Uterus (tissue), 3 donors: ENCODE measurements at regions not wholly inside any gene's neighbourhood (a gene's known extent, or its start where the extent isn't known, plus 50 kb on each side); places are given as distances from the start of the nearest gene placed in this dataset.
"Not testable (repeated sequence)": the region's sequence is repeated elsewhere in the genome, so short reads cannot be mapped to it uniquely, and the experiment has no call there.

Source experiments
- DNase-seq, 2 donors: peaks; one replicate each; pipeline ENCODE4 v3.0.0-alpha.2; 2019 to 2020
- H3K27ac ChIP-seq, 2 donors: fragments of 200-600 bp; sonication (generic); 1 replicate in 1 of 2; 2 replicates in 1 of 2; pipeline ENCODE4 v1.5.1; 2016 to 2018
- H3K27me3 ChIP-seq, 2 donors: fragments of 200-600 bp; sonication (generic); one replicate each; pipeline ENCODE4 v1.5.1; 2018 to 2019; ENCODE audit warnings: control low read depth in 1 of 2
- H3K36me3 ChIP-seq, 2 donors: fragments of 200-600 bp; sonication (generic); one replicate each; pipeline ENCODE4 v1.5.1; 2019; ENCODE audit warnings: control low read depth in 1 of 2
- H3K4me1 ChIP-seq, 2 donors: fragments of 200-600 bp; sonication (generic); one replicate each; pipeline ENCODE4 v1.5.1; 2018 to 2019; ENCODE audit warnings: control low read depth in 1 of 2
- H3K4me3 ChIP-seq, 2 donors: fragments of 200-600 bp; sonication (generic); 1 replicate in 1 of 2; 2 replicates in 1 of 2; pipeline ENCODE4 v1.5.1; 2018 to 2019; ENCODE audit warnings: mild to moderate bottlenecking in 1 of 2
- H3K9me3 ChIP-seq, 2 donors: fragments of 200-600 bp; sonication (generic); one replicate each; pipeline ENCODE4 v1.5.1; 2019; ENCODE audit warnings: control low read depth in 1 of 2
- CTCF ChIP-seq, 4 experiments: fragments of 200-600 bp in 2 of 4; fragments of 450-650 bp in 2 of 4; sonication (generic) in 2 of 4; IDR thresholded peaks; one replicate each; pipeline ENCODE4 v1.5.1; 2016 to 2019; ENCODE audit warnings: antibody characterized with exemption in 4 of 4, mild to moderate bottlenecking in 2 of 4, moderate library complexity in 1 of 4
- POLR2A ChIP-seq, 2 donors: fragments of 450-650 bp; IDR thresholded peaks; one replicate each; pipeline ENCODE4 v1.6.1; 2016; ENCODE audit warnings: antibody characterized with exemption in 2 of 2, mild to moderate bottlenecking in 1 of 2, moderate library complexity in 1 of 2
- intact Hi-C: fragments of 100-400 bp; cut with DNase I; formaldehyde crosslinking; loops from one replicate; pipeline ENCODE4 v1.15.1; 2023; ENCODE audit warnings: low total_unique reads
- donor health status: DM: yes; HTN: yes; CAD: no.

GRCh38 chr7:50849991-50850390 is 67.3 kb upstream of the GRB10 start:
- Histone ChIP-seq H3K36me3 (no peaks in the 10 kb centered on the region), H3K4me3 (no peak overlapping the region), H3K9me3 (no peaks in the 10 kb centered on the region), H3K27me3 (no peaks in the 10 kb centered on the region), H3K27ac (no peak overlapping the region), H3K4me1 (peaks cover 0 to 4% of the 10 kb centered on the region in 2 donors)
- intact Hi-C loops = no loop called here
- no peak for TF ChIP-seq CTCF (IDR thresholded peaks at IDR 0.05)
- TF ChIP-seq POLR2A (IDR thresholded peaks at IDR 0.05) = no peak
- DNase-seq = no peak

DNA sequence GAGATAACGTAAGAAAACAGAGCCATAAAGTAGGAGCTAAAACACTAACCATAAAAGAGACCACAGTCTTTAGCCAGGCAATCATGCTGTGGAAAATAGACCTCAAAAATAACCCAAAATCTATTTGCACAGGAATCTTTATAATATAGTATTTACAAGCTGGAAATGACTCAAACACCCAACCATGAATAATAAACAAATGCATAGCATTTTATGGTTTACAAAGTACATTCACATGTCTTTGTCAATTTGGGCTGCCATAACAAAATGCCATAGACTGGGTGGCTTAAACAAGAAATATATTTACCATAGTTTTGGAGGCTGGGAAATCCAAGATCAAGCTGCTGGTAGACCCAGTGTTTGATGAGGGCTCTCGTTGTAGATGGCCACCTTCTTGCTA is 65.5 kb upstream of the GRB10 start:
- intact Hi-C loops = no loop called here
- no peak overlapping the region for H3K4me3 ChIP-seq
- H3K27ac ChIP-seq = no peak overlapping the region
- H3K36me3 ChIP-seq = no peaks in the 10 kb centered on the region
- H3K27me3 ChIP-seq = no peaks in the 10 kb centered on the region
- no peaks in the 10 kb centered on the region for H3K9me3 ChIP-seq
- DNase-seq = no peak
- H3K4me1 ChIP-seq = peaks cover 0 to 4% of the 10 kb centered on the region in 2 donors
- TF ChIP-seq POLR2A (IDR thresholded peaks at IDR 0.05) = no peak
- TF ChIP-seq CTCF (IDR thresholded peaks at IDR 0.05) = no peak

DNA sequence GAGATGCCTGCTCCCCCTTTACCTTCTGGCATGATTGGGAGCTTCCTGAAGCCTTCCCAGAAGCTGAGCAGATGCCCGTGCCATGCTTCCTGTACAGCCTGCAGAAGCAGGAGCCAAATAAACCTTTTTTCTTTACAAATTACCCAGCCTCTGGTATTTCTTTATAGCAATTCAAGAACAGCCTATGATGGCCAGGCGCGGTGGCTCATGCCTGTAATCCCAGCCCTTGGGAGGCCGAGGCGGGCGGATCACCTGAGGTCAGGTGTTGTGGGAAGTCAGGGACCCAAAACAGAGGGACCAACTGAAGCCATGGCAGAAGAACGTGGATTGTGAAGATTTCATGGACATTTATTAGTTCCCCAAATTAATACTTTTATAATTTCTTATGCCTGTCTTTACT is 62.2 kb upstream of the GRB10 start:
- H3K27ac ChIP-seq, H3K9me3 ChIP-seq, H3K36me3 ChIP-seq, DNase-seq, intact Hi-C loops, H3K4me1 ChIP-seq, H3K27me3 ChIP-seq, H3K4me3 ChIP-seq: not testable (repeated sequence)

DNA sequence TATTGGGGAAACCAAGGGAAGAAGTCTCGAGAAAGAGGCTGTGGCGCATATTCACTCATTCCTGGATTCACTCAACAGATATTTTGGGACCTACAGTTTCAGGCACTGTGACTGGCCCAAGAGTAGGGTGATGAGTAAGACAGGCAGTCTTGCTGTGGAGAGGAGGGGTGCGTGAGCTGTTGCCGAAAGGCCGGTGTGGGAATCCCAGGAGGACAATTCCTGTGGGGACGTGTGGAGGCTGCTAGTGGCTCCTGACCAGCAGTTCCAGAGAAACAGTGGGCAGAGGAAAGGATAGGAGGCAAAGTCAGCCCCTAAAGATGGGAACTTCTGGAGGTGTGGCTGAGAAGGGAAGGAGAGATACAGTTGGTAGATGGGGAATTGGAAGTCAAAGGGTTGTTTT is 59.3 kb upstream of the GRB10 start:
- Histone ChIP-seq H3K36me3 (no peaks in the 10 kb centered on the region), H3K4me3 (no peak overlapping the region), H3K4me1 (no peaks in the 10 kb centered on the region), H3K9me3 (no peaks in the 10 kb centered on the region), H3K27ac (no peak overlapping the region), H3K27me3 (no peaks in the 10 kb centered on the region)
- no peak for DNase-seq
- intact Hi-C loops = no loop called here
- TF ChIP-seq POLR2A (IDR thresholded peaks at IDR 0.05) (no peak), CTCF (IDR thresholded peaks at IDR 0.05) (no peak)

DNA sequence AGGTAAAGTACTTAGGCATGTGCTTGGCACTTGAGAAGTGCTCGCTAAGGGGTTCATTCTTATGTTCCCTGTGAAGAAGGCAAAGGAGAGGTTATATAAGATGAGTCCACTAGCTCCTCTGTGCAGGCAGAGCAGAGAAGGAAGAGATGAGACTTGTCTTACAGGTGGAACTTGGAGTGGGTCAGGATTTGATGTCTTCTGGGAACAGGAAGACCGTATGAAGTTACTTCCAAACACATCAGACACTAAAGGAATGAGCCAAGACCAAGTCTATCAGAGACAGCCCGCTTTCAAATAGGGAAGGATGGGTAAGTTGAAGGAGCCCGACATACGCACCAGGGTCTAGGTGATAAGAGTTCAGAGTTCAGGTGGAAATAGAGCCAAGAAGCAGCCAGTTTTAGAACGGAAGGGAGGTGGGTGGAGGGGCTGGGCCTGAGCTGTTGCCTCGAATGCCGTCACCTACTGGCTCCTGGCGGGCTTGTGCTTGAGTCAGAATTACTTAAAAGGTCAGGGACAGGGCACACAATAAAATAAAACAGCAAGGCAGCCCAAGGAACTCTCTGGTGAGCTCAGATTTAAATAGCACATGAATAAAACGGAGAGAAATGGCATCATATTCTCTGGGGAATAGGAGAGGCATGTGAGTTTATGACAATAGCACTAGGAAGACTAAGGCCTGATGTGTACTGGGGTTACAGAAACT is 56.1 kb upstream of the GRB10 start:
- intact Hi-C loops = no loop called here
- TF ChIP-seq CTCF (IDR thresholded peaks at IDR 0.05) (no peak), POLR2A (IDR thresholded peaks at IDR 0.05) (no peak)

GRCh38 chr7:50837965-50838364 is 55.3 kb upstream of the GRB10 start:
- H3K27ac ChIP-seq = no peak overlapping the region
- H3K27me3 ChIP-seq = no peaks in the 10 kb centered on the region
- H3K4me1 ChIP-seq = no peaks in the 10 kb centered on the region
- intact Hi-C loops = no loop called here
- no peaks in the 10 kb centered on the region for H3K9me3 ChIP-seq
- TF ChIP-seq POLR2A (IDR thresholded peaks at IDR 0.05) = no peak
- TF ChIP-seq CTCF (IDR thresholded peaks at IDR 0.05) = no peak
- no peaks in the 10 kb centered on the region for H3K36me3 ChIP-seq
- no peak for DNase-seq
- H3K4me3 ChIP-seq = no peak overlapping the region

More for the DNA sequence above, 56.1 kb upstream of the GRB10 start:
- H3K9me3 ChIP-seq = no peaks in the 10 kb centered on the region
- no peaks in the 10 kb centered on the region for H3K36me3 ChIP-seq
- peak in 1 of 2 donors; percentile 24 for DNase-seq
- H3K27me3 ChIP-seq = no peaks in the 10 kb centered on the region
- H3K4me3 ChIP-seq = no peak overlapping the region
- no peaks in the 10 kb centered on the region for H3K4me1 ChIP-seq
- H3K27ac ChIP-seq = no peak overlapping the region
